GM20000 (cell line): ENCODE measurements at regions not wholly inside any gene's neighbourhood (a gene's known extent, or its start where the extent isn't known, plus 50 kb on each side); places are given as distances from the start of the nearest gene placed in this dataset.
A peak's percentile ranks its signal among the peaks of the same experiment; 100 is the strongest.

ENCODE experiments used
- DNase-seq: peaks from one replicate; pipeline ENCODE4 v3.0.0; 2012; ENCODE audit warnings: low spot score
- TF ChIP-seq, protein P1 (sequence below): IDR thresholded peaks from 2 replicates; pipeline ENCODE4 v1.5.1; 2012; ENCODE audit warnings: mild to moderate bottlenecking, control low read depth; ENCODE audit errors: extremely low read depth, missing control alignments

DNA sequence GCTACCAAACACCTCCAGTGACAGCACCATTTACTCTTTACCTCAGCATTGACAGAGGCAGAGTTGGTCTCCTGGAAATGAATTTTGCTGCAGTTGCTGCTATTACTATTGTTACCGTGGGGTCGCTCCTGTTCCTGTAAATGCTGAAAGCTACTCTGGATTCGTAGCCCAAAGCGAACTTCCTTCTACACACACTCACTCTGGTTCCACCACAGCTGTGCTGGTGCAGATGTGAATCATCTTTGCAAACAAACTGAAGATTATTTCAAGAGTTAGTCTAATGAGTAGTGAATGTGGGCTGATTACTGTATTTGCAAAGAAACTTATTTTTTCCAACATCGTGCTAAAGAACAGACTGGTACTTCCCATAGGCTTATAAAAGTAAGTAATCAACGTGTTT, 304.0 kb downstream of the LPIN1 start:
- no peak for DNase-seq
- TF ChIP-seq, protein P1, sequence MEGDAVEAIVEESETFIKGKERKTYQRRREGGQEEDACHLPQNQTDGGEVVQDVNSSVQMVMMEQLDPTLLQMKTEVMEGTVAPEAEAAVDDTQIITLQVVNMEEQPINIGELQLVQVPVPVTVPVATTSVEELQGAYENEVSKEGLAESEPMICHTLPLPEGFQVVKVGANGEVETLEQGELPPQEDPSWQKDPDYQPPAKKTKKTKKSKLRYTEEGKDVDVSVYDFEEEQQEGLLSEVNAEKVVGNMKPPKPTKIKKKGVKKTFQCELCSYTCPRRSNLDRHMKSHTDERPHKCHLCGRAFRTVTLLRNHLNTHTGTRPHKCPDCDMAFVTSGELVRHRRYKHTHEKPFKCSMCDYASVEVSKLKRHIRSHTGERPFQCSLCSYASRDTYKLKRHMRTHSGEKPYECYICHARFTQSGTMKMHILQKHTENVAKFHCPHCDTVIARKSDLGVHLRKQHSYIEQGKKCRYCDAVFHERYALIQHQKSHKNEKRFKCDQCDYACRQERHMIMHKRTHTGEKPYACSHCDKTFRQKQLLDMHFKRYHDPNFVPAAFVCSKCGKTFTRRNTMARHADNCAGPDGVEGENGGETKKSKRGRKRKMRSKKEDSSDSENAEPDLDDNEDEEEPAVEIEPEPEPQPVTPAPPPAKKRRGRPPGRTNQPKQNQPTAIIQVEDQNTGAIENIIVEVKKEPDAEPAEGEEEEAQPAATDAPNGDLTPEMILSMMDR, result no peak

- TF ChIP-seq, protein P1, result no peak
- no peak for DNase-seq
Observed at GRCh38 chr2:12051831-12052230, 305.4 kb downstream of the LPIN1 start.

DNA sequence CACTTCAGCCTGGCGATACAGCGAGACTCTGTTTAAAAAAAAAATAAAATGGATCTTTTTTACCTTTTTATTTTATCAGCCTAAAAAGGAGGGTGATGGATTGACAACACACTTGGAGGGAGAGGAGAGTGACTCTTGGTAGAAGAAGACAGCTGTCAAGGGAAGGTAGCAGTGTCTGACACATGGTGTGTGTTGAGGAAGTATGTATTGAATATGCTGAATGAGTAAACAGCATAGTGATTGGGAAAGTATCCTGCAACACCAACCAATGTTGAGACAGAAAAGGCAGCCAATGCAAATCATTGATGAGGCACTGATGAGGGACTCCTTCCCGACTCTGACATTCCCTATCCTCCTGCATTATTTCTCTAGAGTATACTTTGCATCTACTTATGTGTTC, 306.4 kb downstream of the LPIN1 start:
- TF ChIP-seq, protein P1, result no peak
- no peak for DNase-seq

DNA sequence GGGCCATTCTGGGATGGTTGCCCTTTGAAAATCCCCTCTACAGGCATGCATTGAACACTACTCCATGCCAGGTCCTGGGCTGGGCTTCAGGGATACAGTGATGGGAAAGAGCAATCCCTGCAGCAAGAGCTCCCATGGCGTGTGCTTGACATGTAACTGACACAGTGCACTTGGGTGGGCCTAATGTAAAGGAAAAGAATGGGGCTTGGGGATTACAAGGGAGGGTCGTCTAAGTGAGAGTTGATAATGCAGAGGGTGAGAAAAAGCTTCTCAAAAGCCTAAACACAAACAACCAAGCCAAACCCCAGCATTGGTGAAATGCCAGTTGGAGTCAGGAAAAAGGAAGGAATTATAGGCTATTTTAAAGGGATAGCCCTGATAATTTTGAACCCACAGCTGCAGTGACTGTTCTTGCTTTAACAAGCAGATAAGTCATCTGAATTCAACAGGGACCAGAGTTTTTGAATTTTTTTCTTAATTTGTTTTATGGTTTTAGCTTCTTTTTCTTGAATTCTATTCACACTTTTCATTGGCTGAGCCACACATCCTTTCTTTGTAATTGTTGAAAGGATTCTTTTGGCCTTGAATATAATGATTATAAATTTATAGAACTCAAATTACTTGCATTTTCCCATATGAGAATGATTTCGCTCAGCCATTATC, 308.7 kb downstream of the LPIN1 start:
- TF ChIP-seq, protein P1, result no peak
- no peak for DNase-seq

GRCh38 chr2:12057436-12058166, 311.2 kb downstream of the LPIN1 start:
- TF ChIP-seq, protein P1, result no peak
- peak; percentile 50 for DNase-seq

DNA sequence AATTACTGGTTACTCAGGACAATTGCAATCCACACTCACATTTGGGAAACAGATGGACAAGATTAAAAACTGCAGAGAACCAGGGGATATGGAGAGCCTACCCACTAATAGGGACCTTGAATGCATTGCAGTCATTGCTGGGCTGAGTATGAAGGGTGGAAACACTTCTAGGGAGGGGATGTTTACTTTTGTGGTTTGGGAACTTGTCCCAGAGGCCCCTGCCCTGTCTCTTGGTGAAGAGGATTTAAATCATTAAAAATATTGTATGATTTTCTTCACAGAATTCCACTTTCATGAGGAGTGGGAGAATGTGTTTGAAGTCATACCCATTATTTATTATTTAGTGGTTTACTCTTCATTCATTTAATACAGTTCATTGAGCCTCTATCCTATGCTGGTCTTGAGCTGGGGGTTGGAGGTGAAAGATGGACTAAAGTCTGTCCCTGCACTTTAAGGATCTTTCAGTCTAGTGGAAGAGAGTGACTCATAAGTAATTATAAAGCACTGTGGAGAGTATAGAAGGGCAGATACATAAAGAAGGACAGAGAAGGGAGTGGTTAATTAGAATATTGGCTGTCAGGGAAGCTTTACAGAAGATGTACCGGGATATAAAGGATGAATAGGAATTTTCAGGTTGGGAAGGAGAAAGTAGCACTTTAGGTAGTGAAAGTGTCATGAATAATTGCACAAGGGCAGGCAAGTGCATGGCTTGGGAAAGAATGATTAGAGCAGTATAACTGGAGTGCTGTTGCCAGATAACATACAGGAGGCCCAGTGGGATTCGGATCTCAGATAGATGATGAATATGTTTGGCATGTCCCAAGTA, 313.4 kb downstream of the LPIN1 start:
- DNase-seq, result no peak
- TF ChIP-seq, protein P1, result no peak

- no peak for DNase-seq
- TF ChIP-seq, protein P1, result no peak
Observed at GRCh38 chr2:12060886-12061285, 314.5 kb downstream of the LPIN1 start.
